IMR-90 (cell line): ENCODE measurements at regions not wholly inside any gene's neighbourhood (a gene's known extent, or its start where the extent isn't known, plus 50 kb on each side); places are given as distances from the start of the nearest gene placed in this dataset.

ENCODE experiments used
- ATAC-seq: fragments of 200-7000 bp; cut with Tn5 transposase; 2 replicates; pipeline ENCODE4 v1.9.1; 2020; ENCODE audit warnings: low read depth, mild to moderate bottlenecking, moderate library complexity
- BruUV-seq: library from RNA; stranded (reverse); fragments of 400-500 nt; replicated peaks from 2 replicates; lab custom pipeline; 2021; lab: Mats Ljungman, UMichigan
- CTCF ChIA-PET: fragments of 300-600 bp; formaldehyde crosslinking; extraction: SDS; loops from one replicate; lab custom pipeline; 2021; ENCODE audit warnings: antibody characterized with exemption; lab: Yijun Ruan, JAX
- POLR2A ChIA-PET: fragments of 300-600 bp; sonication (Branson Sonifier 250); formaldehyde crosslinking; loops from one replicate; lab custom pipeline; 2022; ENCODE audit warnings: antibody characterized with exemption; ENCODE audit not compliant: unreplicated experiment; lab: Charles Lee
- DNase-seq: peaks from one replicate; pipeline ENCODE4 v3.0.0; 2013
- H2AFZ ChIP-seq: replicated peaks from 2 replicates; pipeline ENCODE3; 2013; ENCODE audit warnings: low read length, mild to moderate bottlenecking; ENCODE audit not compliant: poor library complexity
- H2AK5ac ChIP-seq: 2 replicates; pipeline ENCODE4 v1.6.1; 2013; ENCODE audit warnings: low read depth, low read length, inconsistent platforms
- H2AK9ac ChIP-seq: replicated peaks from 2 replicates; pipeline ENCODE3; 2013; ENCODE audit warnings: mild to moderate bottlenecking, low read depth, low read length, moderate library complexity; ENCODE audit not compliant: poor library complexity
- H2BK120ac ChIP-seq: 2 replicates; pipeline ENCODE4 v1.6.1; 2013; ENCODE audit warnings: low read depth, low read length, inconsistent platforms
- H2BK15ac ChIP-seq: 3 replicates; pipeline ENCODE4 v1.6.1; 2013; ENCODE audit warnings: low read depth, low read length, inconsistent platforms
- H2BK20ac ChIP-seq: 2 replicates; pipeline ENCODE4 v1.6.1; 2013; ENCODE audit warnings: low read depth, mild to moderate bottlenecking, inconsistent platforms, low read length, moderate library complexity
- H2BK5ac ChIP-seq: 2 replicates; pipeline ENCODE4 v1.6.1; 2013; ENCODE audit warnings: mild to moderate bottlenecking, low read depth, low read length, inconsistent platforms; ENCODE audit not compliant: poor library complexity, severe bottlenecking
- H3K14ac ChIP-seq: replicated peaks from 2 replicates; pipeline ENCODE4 v1.6.1; 2013; ENCODE audit warnings: low read depth, low read length, inconsistent platforms
- H3K18ac ChIP-seq: 2 replicates; pipeline ENCODE4 v1.6.1; 2013; ENCODE audit warnings: low read depth, low read length, control low read depth
- H3K23ac ChIP-seq: 2 replicates; pipeline ENCODE4 v1.6.1; 2013; ENCODE audit warnings: low read depth, low read length, inconsistent platforms
- H3K27ac ChIP-seq: 2 replicates; pipeline ENCODE4 v1.5.1; 2013; ENCODE audit warnings: mild to moderate bottlenecking, control low read depth, low read length; ENCODE audit not compliant: insufficient read depth
- H3K27me3 ChIP-seq: 2 replicates; pipeline ENCODE4 v1.6.1; 2013; ENCODE audit warnings: low read length; ENCODE audit not compliant: control insufficient read depth, insufficient read depth
- H3K36me3 ChIP-seq: 2 replicates; pipeline ENCODE4 v1.6.1; 2013; ENCODE audit warnings: low read length, mixed read lengths; ENCODE audit not compliant: control insufficient read depth, insufficient read depth
- H3K4ac ChIP-seq: 2 replicates; pipeline ENCODE4 v1.6.1; 2013; ENCODE audit warnings: low read depth, low read length, inconsistent platforms
- H3K4me1 ChIP-seq: 2 replicates; pipeline ENCODE4 v1.6.1; 2013; ENCODE audit warnings: low read length, mixed read lengths; ENCODE audit not compliant: control insufficient read depth, insufficient read depth
- H3K4me2 ChIP-seq: 2 replicates; pipeline ENCODE4 v1.6.1; 2013; ENCODE audit warnings: low read depth, mild to moderate bottlenecking, control low read depth, low read length, moderate library complexity
- H3K4me3 ChIP-seq: 2 replicates; pipeline ENCODE4 v1.5.1; 2013; ENCODE audit warnings: low read depth, mild to moderate bottlenecking, control low read depth, low read length, moderate library complexity; ENCODE audit not compliant: insufficient read depth
- H3K56ac ChIP-seq: 2 replicates; pipeline ENCODE4 v1.6.1; 2013; ENCODE audit warnings: low read length, inconsistent platforms; ENCODE audit not compliant: insufficient read depth; ENCODE audit errors: extremely low read depth
- H3K79me1 ChIP-seq, 2 experiments: 2 replicates each; pipeline ENCODE4 v1.6.1; 2013; ENCODE audit warnings: low read length in 2 of 2, inconsistent platforms in 1 of 2, low read depth in 1 of 2
- H3K9ac ChIP-seq: 2 replicates; pipeline ENCODE4 v1.6.1; 2013; ENCODE audit warnings: low read depth, low read length, control low read depth
- H3K9me1 ChIP-seq: 2 replicates; pipeline ENCODE4 v1.6.1; 2013; ENCODE audit warnings: low read length, inconsistent platforms; ENCODE audit not compliant: insufficient read depth
- H3K9me3 ChIP-seq: 2 replicates; pipeline ENCODE4 v1.6.1; 2013; ENCODE audit warnings: low read length; ENCODE audit not compliant: control insufficient read depth, insufficient read depth
- H4K20me1 ChIP-seq: 2 replicates; pipeline ENCODE4 v1.6.1; 2013; ENCODE audit warnings: low read length, inconsistent platforms; ENCODE audit not compliant: insufficient read depth
- H4K5ac ChIP-seq: 2 replicates; pipeline ENCODE4 v1.6.1; 2013; ENCODE audit warnings: mild to moderate bottlenecking, low read depth, low read length, control low read depth
- H4K8ac ChIP-seq, 2 experiments: 2 replicates each; pipeline ENCODE4 v1.6.1; 2013; ENCODE audit warnings: low read depth in 2 of 2, low read length in 2 of 2, control low read depth in 1 of 2, inconsistent platforms in 1 of 2
- H4K91ac ChIP-seq: 2 replicates; pipeline ENCODE4 v1.6.1; 2013; ENCODE audit warnings: low read depth, low read length, inconsistent platforms; ENCODE audit not compliant: insufficient read depth
- CEBPB ChIP-seq: IDR thresholded peaks from 2 replicates; pipeline ENCODE4 v1.6.1; 2012; ENCODE audit warnings: low read depth, low read length, improper control_type of control experiment
- CHD1 ChIP-seq: IDR thresholded peaks from 2 replicates; pipeline ENCODE4 v1.6.1; 2012; ENCODE audit warnings: low read depth, low read length, improper control_type of control experiment
- MAZ ChIP-seq: IDR thresholded peaks from 2 replicates; pipeline ENCODE4 v1.6.1; 2012; ENCODE audit warnings: low read depth, mild to moderate bottlenecking, low read length, improper control_type of control experiment, moderate library complexity, borderline replicate concordance
- RAD21 ChIP-seq: IDR thresholded peaks from 2 replicates; pipeline ENCODE4 v1.6.1; 2012; ENCODE audit warnings: low read length, improper control_type of control experiment
- RCOR1 ChIP-seq: IDR thresholded peaks from 2 replicates; pipeline ENCODE4 v1.6.1; 2012; ENCODE audit warnings: mild to moderate bottlenecking, low read length, improper control_type of control experiment; ENCODE audit not compliant: insufficient replicate concordance
- RFX5 ChIP-seq: IDR thresholded peaks from 2 replicates; pipeline ENCODE4 v1.8.0; 2012; ENCODE audit warnings: low read depth, mild to moderate bottlenecking, low read length, moderate library complexity
- WGBS, 2 experiments: methylation state at CpG; one replicate each; pipeline versions ENCODE4 v1.1.5 to v1.1.7; 2013; ENCODE audit warnings: missing lambda C conversion rate in 2 of 2; ENCODE audit not compliant: insufficient read length in 1 of 2; ENCODE audit errors: extremely low coverage in 2 of 2; 5-methylcytosine and 5-hydroxymethylcytosine counted together
- dilution Hi-C: fragments of 300-500 bp; cut with HindIII; formaldehyde crosslinking; loops from one replicate; pipeline ENCODE4 v1.14.3; 2018; ENCODE audit warnings: low sequenced_read_pairs; ENCODE audit not compliant: unreplicated experiment
- in situ Hi-C: fragments of 300-500 bp; cut with MboI; formaldehyde crosslinking; loops from 3 replicates; pipeline ENCODE4 v1.14.3; 2019; ENCODE audit warnings: low sequenced_read_pairs, inconsistent platforms, mixed read lengths
- intact Hi-C: fragments of 100-400 bp; cut with micrococcal nuclease; formaldehyde crosslinking; loops from 2 replicates; pipeline ENCODE4 v1.10.0; 2022

DNA sequence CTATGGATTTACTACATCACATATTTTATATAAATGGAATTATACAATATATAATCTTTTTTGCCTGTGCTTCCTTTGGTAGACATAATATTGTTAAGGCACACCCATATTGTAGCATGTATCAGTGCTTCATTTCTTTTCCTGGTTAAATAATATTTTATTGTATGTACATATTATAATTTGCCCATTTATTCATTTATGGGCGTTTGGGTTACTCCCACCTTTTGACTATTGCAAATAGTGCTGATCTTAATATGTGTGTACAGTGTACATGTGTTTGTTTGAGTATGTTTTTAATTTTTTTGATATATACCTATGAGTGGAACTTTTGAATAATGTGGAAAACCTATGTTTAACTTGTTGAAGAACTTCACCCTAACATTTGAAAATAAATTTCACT lies 804.2 kb downstream of the DHX35 start:
- dilution Hi-C loops: no loop called here

More for the DNA sequence above, 804.2 kb downstream of the DHX35 start:
- no peaks in the 10 kb centered on the region for H3K36me3 ChIP-seq
- no peaks in the 10 kb centered on the region for H3K9me1 ChIP-seq
- H2AK5ac ChIP-seq: no peak overlapping the region
- no peak overlapping the region for H2AFZ ChIP-seq
- no peak overlapping the region for H4K5ac ChIP-seq
- no peak overlapping the region for H3K56ac ChIP-seq
- H4K8ac ChIP-seq: no peak overlapping the region
- DNase-seq: no peak
- in situ Hi-C loops: no loop called here
- no peaks in the 10 kb centered on the region for H3K27me3 ChIP-seq
- H2BK5ac ChIP-seq: no peak overlapping the region
- H3K4me1 ChIP-seq: no peaks in the 10 kb centered on the region
- no TSS peak for BruUV-seq
- H2BK15ac ChIP-seq: no peak overlapping the region
- no peaks in the 10 kb centered on the region for H4K20me1 ChIP-seq
- ATAC-seq: no peak
- no peak overlapping the region for H3K9ac ChIP-seq
- H3K4me2 ChIP-seq: no peak overlapping the region
- no peak overlapping the region for H2AK9ac ChIP-seq
- no peaks in the 10 kb centered on the region for H3K9me3 ChIP-seq
- no peak overlapping the region for H2BK120ac ChIP-seq
- WGBS, 2 experiments: no CpG with 5 or more reads among the region's 1 CpG
- H3K4me3 ChIP-seq: no peak overlapping the region
- TF ChIP-seq CHD1: no peak
- no peak for TF ChIP-seq MAZ
- no peak for TF ChIP-seq RFX5
- no peak for TF ChIP-seq RCOR1
- TF ChIP-seq RAD21: no peak
- no peak for TF ChIP-seq CEBPB
- no peak overlapping the region for H3K23ac ChIP-seq
- H3K14ac ChIP-seq: no peak overlapping the region
- no peaks in the 10 kb centered on the region for H3K79me1 ChIP-seq
- no peak overlapping the region for H4K91ac ChIP-seq
- no peak overlapping the region for H3K4ac ChIP-seq
- ChIA-PET POLR2A (no interaction called here), CTCF (no interaction called here)
- H3K18ac ChIP-seq: no peak overlapping the region
- no peak overlapping the region for H2BK20ac ChIP-seq
- no peak overlapping the region for H3K27ac ChIP-seq
- intact Hi-C loops: no loop called here
